ENCODE measurements at regions not wholly inside any gene's neighbourhood (a gene's known extent, or its start where the extent isn't known, plus 50 kb on each side); places are given as distances from the start of the nearest gene placed in this dataset.
"Not testable (repeated sequence)": the region's sequence is repeated elsewhere in the genome, so short reads cannot be mapped to it uniquely, and the experiment has no call there.

- no peak for DNase-seq
Observed at GRCh38 chr6:144662812-144663365, 377.8 kb downstream of the UTRN start.

DNA sequence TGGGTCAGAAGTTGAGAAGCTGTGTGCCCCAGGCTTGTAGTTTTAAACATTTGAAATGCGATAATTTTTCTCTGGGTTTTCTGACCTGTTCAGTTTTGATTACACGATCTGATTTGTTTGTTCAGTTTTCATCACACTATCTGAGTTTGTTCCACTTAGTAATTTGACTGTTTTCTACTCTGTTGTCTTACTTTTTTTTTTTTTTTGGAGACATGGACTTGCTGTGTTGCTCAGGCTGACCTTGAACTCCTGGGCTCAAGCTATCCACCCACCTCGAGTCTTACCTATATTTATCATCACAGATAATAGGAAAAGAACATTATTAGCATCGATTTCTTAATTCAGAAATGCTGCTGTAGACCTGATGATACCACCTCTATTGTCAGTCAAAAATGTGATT lies 379.1 kb downstream of the UTRN start:
- DNase-seq, result no peak

DNA sequence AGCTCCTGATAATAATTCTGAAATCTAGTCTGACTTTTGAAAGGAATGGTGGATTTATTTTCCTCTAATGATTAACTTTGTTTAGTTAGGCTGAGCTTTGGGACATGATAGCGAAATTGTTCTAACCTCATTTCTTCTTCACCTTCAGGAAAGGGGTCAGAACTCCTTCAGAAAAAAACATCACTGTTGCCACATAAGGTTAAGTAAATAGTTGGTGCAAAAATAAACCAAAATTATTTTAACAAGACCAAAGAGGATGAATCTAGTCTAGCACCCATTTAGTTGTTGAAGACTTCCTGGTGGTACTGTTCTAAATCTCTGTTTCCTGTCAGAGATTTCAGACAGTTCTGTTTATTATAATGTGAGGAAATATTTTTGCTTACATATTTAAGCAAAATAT lies 379.8 kb downstream of the UTRN start:
- DNase-seq, result no peak

DNA sequence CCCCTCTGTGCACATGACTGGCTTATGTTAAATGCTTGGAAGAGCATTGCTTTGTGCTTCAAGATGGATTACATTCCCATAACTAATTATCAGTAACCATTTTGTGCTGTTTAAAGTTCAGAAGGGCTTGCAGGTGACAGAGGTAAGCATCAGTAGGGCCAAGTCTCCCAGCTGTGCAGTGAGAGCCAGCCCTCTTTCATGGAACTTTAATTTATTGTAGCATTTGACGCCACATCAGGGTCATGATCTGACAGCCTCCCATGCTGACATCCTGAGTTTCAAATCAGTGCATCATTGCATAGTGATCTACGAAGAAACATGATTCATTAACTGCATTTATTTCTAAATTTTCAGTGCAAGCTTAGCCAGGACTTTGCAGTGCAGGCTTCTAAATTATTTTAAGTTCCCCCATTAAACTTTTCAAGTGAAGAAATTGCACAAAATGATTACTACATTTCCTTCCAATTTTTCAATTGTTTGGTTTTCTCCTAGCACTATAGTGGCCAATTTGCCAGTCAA lies 380.9 kb downstream of the UTRN start:
- no peak for DNase-seq

GRCh38 chr6:144666781-144667180 lies 381.6 kb downstream of the UTRN start:
- DNase-seq, result no peak

DNA sequence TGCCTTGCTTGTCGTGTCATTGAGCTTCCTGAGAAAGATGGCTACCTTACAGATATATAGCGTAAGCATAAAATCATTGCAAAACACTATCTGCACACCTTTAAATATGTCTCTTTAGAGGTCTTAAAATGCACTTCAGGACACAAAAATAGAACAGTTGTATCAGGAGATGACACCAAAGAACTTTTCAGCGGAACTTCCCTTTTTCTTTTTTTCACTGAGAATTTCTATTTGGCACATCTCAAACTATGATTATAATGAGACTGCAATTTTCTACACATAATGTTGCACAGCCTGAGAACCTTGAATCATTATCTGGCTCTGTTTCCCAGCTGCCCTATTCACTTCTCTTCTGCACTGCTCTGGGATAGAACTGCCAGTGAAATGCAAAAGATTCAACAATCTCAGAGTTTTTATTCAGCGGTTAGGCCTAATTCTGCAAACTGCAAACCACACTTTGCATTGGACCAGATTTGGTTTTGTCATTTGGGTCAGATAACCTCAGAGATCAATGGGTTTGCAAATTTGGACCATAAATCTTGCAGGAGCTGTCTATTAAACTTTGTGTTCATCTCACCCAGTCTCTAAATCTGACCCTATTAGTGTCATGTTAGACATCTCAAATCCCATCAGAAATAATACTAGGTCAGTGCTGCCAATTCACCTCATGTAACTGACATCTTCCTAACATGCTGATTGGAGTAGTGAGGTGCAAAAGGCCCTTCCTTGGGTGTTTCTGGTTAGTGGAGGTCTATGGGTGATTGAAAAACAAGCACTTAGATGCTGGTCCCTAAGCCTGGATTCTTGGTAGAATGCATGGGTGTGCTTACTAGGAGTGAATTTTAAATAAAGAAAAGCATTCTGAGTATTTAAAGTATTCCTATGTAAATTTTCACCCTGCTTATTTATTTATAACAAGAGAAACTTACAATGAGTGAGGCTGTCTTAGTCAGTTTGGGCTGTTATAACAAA lies 382.7 kb downstream of the UTRN start:
- DNase-seq, result no peak

- not testable (repeated sequence) for DNase-seq
Observed at GRCh38 chr6:144670259-144670658, 385.1 kb downstream of the UTRN start.

DNA sequence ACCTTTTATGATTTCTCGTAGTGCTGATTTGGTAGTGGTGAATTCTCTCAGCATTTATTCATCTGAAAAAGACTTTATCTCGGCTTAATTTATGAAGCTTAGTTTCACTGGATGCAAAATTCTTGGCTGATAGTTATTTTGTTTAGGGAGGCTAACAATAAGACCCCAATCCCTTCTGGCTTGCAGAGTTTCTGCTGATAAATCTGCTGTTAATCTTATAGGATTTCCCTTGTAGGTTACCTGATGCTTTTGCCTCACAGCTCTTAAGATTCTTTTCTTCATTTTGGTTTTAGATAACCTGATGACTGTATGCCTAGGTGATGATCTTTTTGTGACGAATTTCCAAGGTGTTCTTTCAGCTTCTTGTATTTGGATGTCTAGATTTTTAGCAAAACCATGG lies 388.7 kb downstream of the UTRN start:
- DNase-seq, result peak; percentile 1

GRCh38 chr6:144675231-144675861 lies 390.2 kb downstream of the UTRN start:
- DNase-seq, result peak; percentile 89

GRCh38 chr6:144676310-144676709 lies 391.2 kb downstream of the UTRN start:
- DNase-seq, result not testable (repeated sequence)

DNA sequence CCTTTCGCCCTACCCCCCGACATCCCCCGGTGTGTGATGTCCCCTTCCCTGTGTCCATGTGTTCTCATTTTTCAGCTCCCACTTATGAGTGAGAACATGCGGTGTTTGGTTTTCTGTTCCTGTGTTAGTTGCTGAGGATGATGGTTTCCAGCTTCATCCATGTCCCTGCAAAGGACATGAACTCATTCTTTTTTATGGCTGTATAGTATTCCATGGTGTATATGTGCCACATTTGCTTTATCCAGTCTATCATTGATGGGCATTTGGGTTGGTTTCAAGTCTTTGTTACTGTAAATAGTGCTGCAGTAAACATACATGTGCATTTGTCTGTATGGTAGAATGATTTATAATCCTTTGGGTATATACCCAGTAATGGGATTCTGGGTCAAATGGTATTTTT lies 392.1 kb downstream of the UTRN start:
- not testable (repeated sequence) for DNase-seq

DNA sequence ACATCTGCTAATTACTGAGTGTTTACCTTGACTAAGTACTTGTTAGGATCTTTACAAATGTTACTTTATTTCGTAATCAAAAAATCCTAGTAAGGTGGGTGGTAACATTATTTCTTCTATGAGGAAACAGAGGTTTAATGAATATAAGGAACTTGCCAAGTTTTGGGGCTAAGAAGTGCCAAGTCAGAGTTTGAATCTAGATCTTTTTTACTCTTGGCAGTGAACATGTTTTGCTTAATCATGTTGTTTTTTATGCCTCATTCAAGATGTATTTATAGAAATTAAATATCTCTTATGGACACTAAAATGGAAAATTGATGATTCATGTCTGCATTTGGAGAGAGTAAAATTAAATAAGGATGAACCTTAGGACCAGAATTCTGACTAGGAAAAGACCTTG lies 393.7 kb downstream of the UTRN start:
- DNase-seq, result no peak

GRCh38 chr6:144681334-144681733 lies 396.2 kb downstream of the UTRN start:
- DNase-seq, result no peak

- DNase-seq, result no peak
Observed at GRCh38 chr6:144683216-144684070, 398.3 kb downstream of the UTRN start.

GRCh38 chr6:144688713-144689112 lies 403.6 kb downstream of the UTRN start:
- DNase-seq, result no peak

GRCh38 chr6:144689503-144690040 lies 404.4 kb downstream of the UTRN start:
- DNase-seq, result no peak

GRCh38 chr6:144690133-144690532 lies 405.0 kb downstream of the UTRN start:
- DNase-seq, result no peak

GRCh38 chr6:144690666-144691065 lies 405.5 kb downstream of the UTRN start:
- DNase-seq, result no peak

- DNase-seq, result not testable (repeated sequence)
Observed at GRCh38 chr6:144692050-144692449, 406.9 kb downstream of the UTRN start.

GRCh38 chr6:144695858-144696533 lies 410.9 kb downstream of the UTRN start:
- DNase-seq, result no peak

- DNase-seq, result no peak
Observed at GRCh38 chr6:144696610-144697368, 411.7 kb downstream of the UTRN start.

Data from DMS53 (cell line).